IPS DF 6.9 (cell line): ENCODE measurements at regions not wholly inside any gene's neighbourhood (a gene's known extent, or its start where the extent isn't known, plus 50 kb on each side); places are given as distances from the start of the nearest gene placed in this dataset.

ENCODE experiments used
- DNase-seq: peaks from one replicate; pipeline ENCODE4 v3.0.0-alpha.2; 2013; ENCODE audit warnings: low read depth, low spot score
- H3K27ac ChIP-seq: one replicate; pipeline ENCODE4 v1.5.1; 2013; ENCODE audit warnings: low read length, control low read depth
- H3K27me3 ChIP-seq: 2 replicates; pipeline ENCODE4 v1.6.1; 2013; ENCODE audit warnings: mild to moderate bottlenecking, low read length; ENCODE audit not compliant: control insufficient read depth, insufficient read depth
- H3K36me3 ChIP-seq: 2 replicates; pipeline ENCODE4 v1.6.1; 2013; ENCODE audit warnings: low read length; ENCODE audit not compliant: control insufficient read depth, insufficient read depth
- H3K4me1 ChIP-seq: 2 replicates; pipeline ENCODE4 v1.6.1; 2013; ENCODE audit warnings: low read length; ENCODE audit not compliant: control insufficient read depth, insufficient read depth
- H3K4me3 ChIP-seq: 2 replicates; pipeline ENCODE4 v1.5.1; 2013; ENCODE audit warnings: mild to moderate bottlenecking, low read length
- H3K9me3 ChIP-seq: 2 replicates; pipeline ENCODE4 v1.6.1; 2013; ENCODE audit warnings: low read length, inconsistent platforms; ENCODE audit not compliant: control insufficient read depth, insufficient read depth
- WGBS: extraction: QIAGEN DNeasy Blood & Tissue Kit; methylation state at CpG from one replicate; pipeline ENCODE4 v1.1.7; 2013; ENCODE audit warnings: mixed read lengths, missing lambda C conversion rate; ENCODE audit not compliant: insufficient read length, insufficient coverage; 5-methylcytosine and 5-hydroxymethylcytosine counted together

DNA sequence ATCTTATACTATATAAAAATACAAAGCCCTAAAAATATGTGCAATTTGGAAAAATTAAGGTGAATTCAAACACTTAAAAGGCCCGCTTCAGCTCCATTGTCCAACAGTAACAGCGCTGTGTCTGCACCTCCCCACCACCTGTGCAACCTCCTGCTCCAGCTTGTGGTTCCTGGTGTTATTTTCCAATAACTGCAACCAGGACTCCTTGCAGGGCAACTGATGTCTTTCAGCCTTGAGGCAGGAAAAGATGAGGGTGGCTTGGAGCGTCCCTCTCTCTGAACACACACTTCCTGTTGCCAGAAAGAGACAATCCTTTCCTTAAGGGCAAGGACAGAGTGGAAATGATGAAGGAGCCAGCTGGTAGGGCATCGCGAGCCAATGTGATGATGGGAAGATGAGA lies 336.0 kb downstream of the GLRX3 start:
- Histone ChIP-seq H3K4me1 (no peaks in the 10 kb centered on the region), H3K36me3 (no peaks in the 10 kb centered on the region), H3K9me3 (peaks cover 27% of the 10 kb centered on the region), H3K4me3 (no peak overlapping the region), H3K27ac (no peak overlapping the region), H3K27me3 (no peaks in the 10 kb centered on the region)
- no peak for DNase-seq
- WGBS, result no CpG with 5 or more reads among the region's 5 CpGs

DNA sequence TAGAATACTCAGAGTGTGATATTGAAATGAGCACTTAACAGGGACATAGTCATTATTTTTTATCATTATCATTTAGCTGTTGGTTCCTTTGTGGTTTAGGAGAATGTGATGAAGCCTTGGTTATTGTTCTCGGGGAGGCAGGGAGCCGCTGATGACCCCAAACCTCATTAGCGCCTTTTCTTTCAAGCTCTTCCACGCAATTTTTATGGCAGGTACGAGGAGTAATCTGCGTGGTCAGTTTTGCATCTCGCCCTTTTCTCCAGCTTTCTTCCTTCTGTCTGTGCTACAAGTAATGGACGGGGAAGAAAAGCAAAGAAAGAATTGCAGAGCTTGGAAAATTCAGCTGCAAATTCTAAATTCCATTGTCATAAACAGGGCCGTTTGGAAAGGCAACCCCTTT lies 338.4 kb downstream of the GLRX3 start:
- Histone ChIP-seq H3K27me3 (no peaks in the 10 kb centered on the region), H3K9me3 (peaks cover 35% of the 10 kb centered on the region), H3K36me3 (no peaks in the 10 kb centered on the region), H3K4me3 (no peak overlapping the region), H3K4me1 (no peaks in the 10 kb centered on the region), H3K27ac (no peak overlapping the region)
- DNase-seq, result no peak
- WGBS, result no CpG with 5 or more reads among the region's 9 CpGs

DNA sequence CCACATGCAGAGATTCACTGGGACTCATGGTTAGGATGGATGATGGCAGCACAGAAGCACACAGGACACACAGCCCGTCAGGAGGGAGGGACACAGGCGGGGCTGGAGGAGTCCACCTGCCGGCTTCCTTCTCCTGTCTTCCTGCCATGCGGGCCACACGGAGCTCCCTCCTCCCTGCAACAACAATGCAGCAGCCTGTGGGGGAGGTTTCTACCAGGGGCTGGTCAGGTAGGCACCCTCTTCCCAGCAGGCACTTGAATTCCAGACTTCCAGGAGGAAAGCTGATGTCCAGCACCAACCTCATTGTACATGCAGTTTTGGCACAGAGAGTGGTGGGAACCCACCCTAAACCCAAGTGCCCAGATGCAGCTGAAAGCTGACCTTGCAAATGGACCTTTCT lies 341.2 kb downstream of the GLRX3 start:
- WGBS, result no CpG with 5 or more reads among the region's 5 CpGs
- Histone ChIP-seq H3K4me3 (no peak overlapping the region), H3K27ac (no peak overlapping the region), H3K27me3 (no peaks in the 10 kb centered on the region), H3K9me3 (peaks cover 46% of the 10 kb centered on the region), H3K36me3 (no peaks in the 10 kb centered on the region; the same call in 1 of the 2 replicates), H3K4me1 (no peaks in the 10 kb centered on the region)
- DNase-seq, result no peak

DNA sequence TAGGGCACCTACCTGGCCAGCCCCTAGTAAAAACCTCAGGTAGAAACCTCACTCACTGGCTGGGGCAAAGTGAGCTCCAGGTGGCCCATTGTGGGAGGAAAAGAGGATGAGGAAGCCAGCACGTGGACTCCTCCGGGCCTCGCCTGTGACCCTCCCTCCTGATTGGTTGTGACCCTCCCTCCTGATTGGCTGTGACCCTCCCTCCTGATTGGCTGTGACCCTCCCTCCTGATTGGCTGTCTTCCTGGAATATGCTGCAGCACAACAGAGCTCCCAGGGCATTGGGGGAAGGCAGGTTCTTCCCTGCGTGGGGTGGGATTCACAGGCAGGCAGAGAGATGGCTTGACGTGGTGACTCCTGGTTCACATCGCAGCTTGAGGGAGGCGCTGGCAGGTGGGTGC lies 343.0 kb downstream of the GLRX3 start:
- H3K4me1 ChIP-seq, result no peaks in the 10 kb centered on the region
- no peaks in the 10 kb centered on the region for H3K27me3 ChIP-seq
- peaks cover 55% of the 10 kb centered on the region for H3K9me3 ChIP-seq
- no peaks in the 10 kb centered on the region; the same call in 1 of the 2 replicates for H3K36me3 ChIP-seq
- DNase-seq, result no peak
- no peak overlapping the region for H3K4me3 ChIP-seq
- no CpG with 5 or more reads among the region's 7 CpGs for WGBS
- no peak overlapping the region for H3K27ac ChIP-seq

DNA sequence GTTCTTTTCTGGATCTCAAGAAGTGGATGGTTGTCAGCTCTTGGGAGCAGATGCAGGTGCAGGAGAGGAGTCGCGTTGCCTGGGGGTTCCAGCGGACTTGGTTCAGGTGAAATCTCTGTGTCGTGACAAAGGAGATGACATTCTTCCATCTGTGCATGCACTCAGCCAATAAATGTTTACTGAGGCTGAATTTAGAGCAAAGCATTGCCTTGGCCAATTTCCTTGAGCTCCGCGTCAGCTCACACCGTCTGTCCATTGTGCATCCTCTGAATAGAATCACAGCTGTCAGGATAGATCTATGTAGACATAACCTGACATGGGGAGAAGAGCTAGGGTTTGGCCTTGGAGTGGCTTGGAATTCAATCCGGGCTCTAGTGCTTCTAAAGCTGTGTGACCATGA lies 343.7 kb downstream of the GLRX3 start:
- Histone ChIP-seq H3K4me3 (no peak overlapping the region), H3K27me3 (no peaks in the 10 kb centered on the region), H3K9me3 (peaks cover 54% of the 10 kb centered on the region), H3K36me3 (no peaks in the 10 kb centered on the region; the same call in 1 of the 2 replicates), H3K27ac (no peak overlapping the region), H3K4me1 (no peaks in the 10 kb centered on the region)
- DNase-seq, result no peak
- WGBS, result no CpG with 5 or more reads among the region's 8 CpGs

DNA sequence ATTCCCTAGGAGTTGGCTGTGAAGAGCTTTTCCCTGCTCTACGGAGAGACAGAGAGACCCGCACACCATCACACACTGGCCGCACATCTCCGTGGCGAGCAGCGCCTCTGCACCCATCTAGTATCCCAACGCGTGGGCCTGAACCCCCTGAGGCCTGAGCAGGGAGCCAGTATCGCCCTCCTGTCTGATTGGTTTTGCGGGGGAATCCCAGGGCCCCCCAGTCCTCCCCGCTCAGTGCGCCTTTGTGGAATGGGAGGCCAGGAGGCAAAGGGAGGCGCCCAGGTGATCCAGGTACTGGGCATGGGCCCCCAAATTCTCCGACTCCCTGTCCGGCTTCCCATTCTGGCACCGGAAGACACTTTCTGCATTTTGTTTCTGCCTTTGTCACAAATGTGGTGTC lies 344.3 kb downstream of the GLRX3 start:
- Histone ChIP-seq H3K4me3 (no peak overlapping the region), H3K9me3 (peaks cover 52% of the 10 kb centered on the region), H3K27me3 (no peaks in the 10 kb centered on the region), H3K4me1 (no peaks in the 10 kb centered on the region), H3K27ac (no peak overlapping the region), H3K36me3 (no peaks in the 10 kb centered on the region; the same call in 1 of the 2 replicates)
- no CpG with 5 or more reads among the region's 16 CpGs for WGBS
- no peak for DNase-seq

DNA sequence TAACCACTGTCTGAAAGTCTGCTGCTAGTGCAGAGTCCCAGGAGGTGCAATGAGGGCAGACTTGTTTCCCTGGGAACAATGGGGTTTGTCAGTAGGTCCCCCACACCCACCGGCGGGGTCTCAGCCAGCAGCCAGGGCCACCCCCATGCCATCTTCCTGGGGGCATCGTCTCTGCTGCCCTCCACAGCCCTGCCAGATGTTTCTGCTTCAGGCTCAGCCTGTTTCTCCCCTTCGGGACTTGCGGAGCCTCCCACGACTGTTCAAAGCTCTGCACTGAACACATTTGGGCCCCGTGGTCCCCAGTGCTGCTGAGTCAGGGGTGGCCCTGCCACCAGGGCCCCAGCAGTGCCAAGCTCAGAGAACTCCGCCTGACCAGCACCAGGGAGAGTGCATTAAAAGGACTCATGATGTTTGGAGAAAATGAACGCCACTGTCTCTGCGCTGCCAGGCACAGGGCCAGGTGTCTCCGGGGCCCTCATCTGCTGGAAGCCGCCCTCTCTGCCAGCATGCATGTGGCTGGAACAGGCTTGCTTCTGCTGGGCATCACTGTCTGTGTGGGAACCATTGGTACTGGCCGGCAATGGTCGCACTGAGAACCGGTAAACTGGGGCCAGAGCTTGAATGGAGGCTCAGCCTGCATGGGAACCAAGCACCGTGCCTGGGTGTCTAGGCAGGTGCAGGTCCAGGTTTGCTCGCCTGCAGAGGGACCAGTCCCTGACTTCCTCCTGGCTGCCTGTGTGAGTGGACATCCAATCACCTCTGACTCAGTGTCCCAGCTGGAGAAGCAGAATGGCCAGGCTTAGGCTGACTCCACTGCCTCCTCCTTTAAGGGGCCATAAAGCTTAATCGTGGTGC lies 345.1 kb downstream of the GLRX3 start:
- Histone ChIP-seq H3K4me1 (no peaks in the 10 kb centered on the region), H3K4me3 (no peak overlapping the region), H3K27me3 (no peaks in the 10 kb centered on the region), H3K27ac (no peak overlapping the region), H3K36me3 (no peaks in the 10 kb centered on the region; the same call in 1 of the 2 replicates), H3K9me3 (peaks cover 52% of the 10 kb centered on the region)
- no peak for DNase-seq
- WGBS, result no CpG with 5 or more reads among the region's 18 CpGs

DNA sequence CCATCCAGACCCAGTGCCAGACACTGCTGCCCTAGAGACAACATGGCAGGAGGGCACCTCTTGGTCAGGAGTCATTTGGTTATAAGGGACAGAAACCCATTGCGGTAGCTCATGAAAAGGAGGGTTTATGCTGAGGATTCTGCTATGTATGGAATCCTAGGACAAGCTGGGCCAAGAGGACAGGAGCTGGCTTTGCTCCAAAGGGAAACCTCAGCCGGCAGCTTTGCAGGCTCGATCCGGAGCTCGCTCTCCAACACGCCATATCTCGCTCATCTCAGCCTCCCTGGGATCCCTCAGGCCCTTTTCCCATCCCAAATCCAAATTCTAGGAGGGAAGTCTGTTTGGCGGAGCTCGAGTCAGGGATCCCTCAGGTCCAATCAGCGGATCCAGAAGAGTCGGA lies 345.7 kb downstream of the GLRX3 start:
- no peak overlapping the region for H3K27ac ChIP-seq
- no peaks in the 10 kb centered on the region; the same call in 1 of the 2 replicates for H3K36me3 ChIP-seq
- no peak overlapping the region for H3K4me3 ChIP-seq
- H3K9me3 ChIP-seq, result peaks cover 55% of the 10 kb centered on the region
- no peak for DNase-seq
- H3K27me3 ChIP-seq, result no peaks in the 10 kb centered on the region
- WGBS, result no CpG with 5 or more reads among the region's 11 CpGs
- H3K4me1 ChIP-seq, result no peaks in the 10 kb centered on the region

DNA sequence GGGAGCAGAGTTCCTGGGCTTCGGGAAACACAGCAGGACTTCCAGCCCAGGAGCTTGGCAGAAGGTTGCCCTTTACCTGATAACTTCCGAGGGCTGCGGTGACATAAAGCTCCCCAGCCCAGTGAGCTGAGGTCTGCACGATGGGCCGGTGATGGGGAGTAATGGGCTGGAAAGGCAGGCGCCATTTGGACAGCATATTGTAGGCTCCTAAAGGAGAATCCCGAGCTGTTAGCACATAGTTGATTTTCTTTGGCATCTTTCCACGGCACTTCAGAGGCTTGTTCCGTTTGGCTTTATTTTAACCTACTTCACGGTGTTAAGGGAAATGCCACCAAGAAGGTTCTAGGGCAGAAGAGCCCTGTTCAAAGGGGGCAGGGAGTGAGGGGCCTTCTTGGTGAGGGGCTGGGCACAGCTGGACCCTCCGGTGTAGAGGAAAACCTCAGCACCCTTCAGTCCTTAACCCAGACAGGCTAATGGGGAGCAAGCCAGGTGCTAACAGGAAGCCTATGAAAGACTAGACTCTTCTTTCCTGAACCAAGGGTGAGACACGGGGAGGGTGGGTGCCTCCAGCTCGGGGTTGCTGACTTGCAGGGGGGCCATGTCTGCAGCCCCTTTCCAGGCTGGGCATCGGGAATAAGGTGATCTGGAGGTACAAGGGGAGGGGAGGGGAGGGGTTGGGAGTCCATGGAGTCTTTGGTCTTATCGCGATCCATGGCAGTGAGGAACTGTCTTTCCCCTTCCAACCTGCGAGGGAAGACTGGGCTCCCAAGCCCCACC lies 347.7 kb downstream of the GLRX3 start:
- Histone ChIP-seq H3K4me1 (no peaks in the 10 kb centered on the region), H3K27me3 (no peaks in the 10 kb centered on the region), H3K36me3 (no peaks in the 10 kb centered on the region; the same call in 1 of the 2 replicates), H3K27ac (no peak overlapping the region), H3K9me3 (peaks cover 55% of the 10 kb centered on the region), H3K4me3 (no peak overlapping the region)
- DNase-seq, result no peak
- no CpG with 5 or more reads among the region's 17 CpGs for WGBS

DNA sequence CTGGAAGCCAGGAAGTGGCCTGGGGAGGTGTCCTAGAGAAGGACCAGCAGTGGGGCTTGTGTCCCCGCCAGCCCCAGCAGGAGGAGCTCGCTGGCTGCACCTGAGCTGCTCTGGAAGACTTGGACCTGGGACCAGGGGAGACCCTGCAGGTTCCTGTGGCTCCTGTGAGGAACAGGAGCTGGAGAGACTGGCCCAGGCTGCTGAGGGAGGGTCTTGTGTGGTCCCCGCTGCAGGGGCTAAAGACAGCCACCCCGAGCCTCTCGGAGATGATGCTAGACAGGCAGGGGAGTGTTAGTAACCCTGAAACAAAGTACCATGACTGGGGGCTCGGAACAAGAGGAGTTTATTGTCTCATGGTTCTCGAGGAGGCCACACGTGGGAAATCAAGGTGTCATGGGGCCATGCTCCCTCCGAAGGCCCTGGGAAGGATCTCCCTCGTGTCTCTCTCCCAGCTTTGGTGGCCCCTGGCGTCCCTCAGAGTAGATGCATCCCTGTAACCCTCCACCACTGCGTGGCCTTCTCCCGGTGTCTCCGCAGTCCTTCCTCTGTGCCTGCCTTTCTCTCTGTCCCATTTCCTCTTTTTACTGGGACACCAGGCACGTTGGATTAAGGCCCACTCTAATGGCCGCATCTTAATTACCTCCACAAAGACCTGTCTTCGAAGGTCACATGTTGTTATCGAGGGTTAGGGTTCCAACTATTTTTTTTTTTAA lies 348.4 kb downstream of the GLRX3 start:
- no peak for DNase-seq
- Histone ChIP-seq H3K4me1 (no peaks in the 10 kb centered on the region), H3K27ac (no peak overlapping the region), H3K4me3 (no peak overlapping the region), H3K27me3 (no peaks in the 10 kb centered on the region), H3K36me3 (no peaks in the 10 kb centered on the region; the same call in 1 of the 2 replicates), H3K9me3 (peaks cover 50% of the 10 kb centered on the region)
- no CpG with 5 or more reads among the region's 18 CpGs for WGBS
